ENCODE measurements at regions not wholly inside any gene's neighbourhood (a gene's known extent, or its start where the extent isn't known, plus 50 kb on each side); places are given as distances from the start of the nearest gene placed in this dataset.

- H3K4me3 Mint-ChIP-seq, result peak overlapping the region; percentile 17 to 87 (median 80)
- H3K36me3 ChIP-seq (ENCODE audit: control insufficient read depth in 2 of 3, insufficient read depth in 3 of 3, low read length in 3 of 3), result no peaks in the 10 kb centered on the region
- H3K9me3 ChIP-seq (ENCODE audit: control insufficient read depth in 2 of 3, low read length in 3 of 3), result no peaks in the 10 kb centered on the region
- peaks cover 0 to 9% (median 0%) of the 10 kb centered on the region in 5 donors for H3K36me3 Mint-ChIP-seq
- peak overlapping the region; percentile 41 for H3K4me3 ChIP-seq (ENCODE audit: low read length)
- H3K27ac Mint-ChIP-seq, result peak overlapping the region; percentile 88 to 97 (median 93)
- peaks cover 36 to 55% of the 10 kb centered on the region in 2 donors for H3K4me1 ChIP-seq (ENCODE audit: control insufficient read depth in 2 of 2, insufficient read depth in 2 of 2, low read length in 2 of 2)
- H3K4me1 Mint-ChIP-seq, result peaks cover 58 to 79% (median 71%) of the 10 kb centered on the region in 7 donors
- CTCF ChIA-PET, result interaction anchor here (0.5 to 1.1 kb wide), 2 partner anchors 60 to 360 kb away, joined by 3 read pairs; no protein-coding TSS in a partner anchor
- H3K9me3 Mint-ChIP-seq, result peaks cover 0 to 4% (median 0%) of the 10 kb centered on the region in 11 donors
- DNase-seq (no peak), ATAC-seq (no peak)
- intact Hi-C loops (cut with micrococcal nuclease), result loop anchor here (2.0 to 5.0 kb wide), 5 partner anchors 16 to 190 kb away; no protein-coding TSS in a partner anchor
- no peaks in the 10 kb centered on the region for H3K27me3 Mint-ChIP-seq
- no peaks in the 10 kb centered on the region for H3K27me3 ChIP-seq (ENCODE audit: control insufficient read depth in 2 of 2, insufficient read depth in 2 of 2, low read length in 2 of 2)
- POLR2A ChIA-PET, result interaction anchor here (1.1 to 4.3 kb wide), 4 partner anchors 13 to 361 kb away, joined by 3 to 22 read pairs (median 6); no protein-coding TSS in a partner anchor
- peak overlapping the region; percentile 79 for H3K27ac ChIP-seq (ENCODE audit: low read depth, low read length)
Observed at GRCh38 chr1:234962340-234962989, 166.2 kb downstream of the TOMM20 start.

- Mint-ChIP-seq H3K27ac (peak overlapping the region; percentile 88 to 97 (median 93)), H3K4me3 (peak overlapping the region in 9 of 10 donors; percentile 41 to 84 (median 78)), H3K4me1 (peaks cover 62 to 87% (median 76%) of the 10 kb centered on the region in 7 donors), H3K36me3 (peaks cover 0 to 9% (median 0%) of the 10 kb centered on the region in 5 donors), H3K9me3 (peaks cover 0 to 4% (median 0%) of the 10 kb centered on the region in 11 donors), H3K27me3 (no peaks in the 10 kb centered on the region)
- H3K4me3 ChIP-seq (ENCODE audit: low read length), result no peak overlapping the region
- intact Hi-C loops (cut with micrococcal nuclease), result loop anchor here (2.0 to 5.0 kb wide), 5 partner anchors 17 to 189 kb away; no protein-coding TSS in a partner anchor
- ATAC-seq (no peak), DNase-seq (no peak)
- no peaks in the 10 kb centered on the region for H3K27me3 ChIP-seq (ENCODE audit: control insufficient read depth in 2 of 2, insufficient read depth in 2 of 2, low read length in 2 of 2)
- peaks cover 36 to 55% of the 10 kb centered on the region in 2 donors for H3K4me1 ChIP-seq (ENCODE audit: control insufficient read depth in 2 of 2, insufficient read depth in 2 of 2, low read length in 2 of 2)
- ChIA-PET POLR2A (interaction anchor here (1.1 to 1.6 kb wide), 3 partner anchors 50 to 361 kb away, joined by 3 to 9 read pairs (median 4); no protein-coding TSS in a partner anchor), CTCF (no interaction called here)
- H3K9me3 ChIP-seq (ENCODE audit: control insufficient read depth in 2 of 3, low read length in 3 of 3), result no peaks in the 10 kb centered on the region
- no peaks in the 10 kb centered on the region for H3K36me3 ChIP-seq (ENCODE audit: control insufficient read depth in 2 of 3, insufficient read depth in 3 of 3, low read length in 3 of 3)
- peak overlapping the region; percentile 79 for H3K27ac ChIP-seq (ENCODE audit: low read depth, low read length)
Observed at GRCh38 chr1:234961456-234962339, 166.9 kb downstream of the TOMM20 start.

- no peaks in the 10 kb centered on the region for H3K9me3 ChIP-seq (ENCODE audit: control insufficient read depth in 2 of 3, low read length in 3 of 3)
- intact Hi-C loops (cut with micrococcal nuclease), result loop anchor here (5.0 kb wide), 3 partner anchors 49 to 189 kb away; no protein-coding TSS in a partner anchor
- no peaks in the 10 kb centered on the region for H3K27me3 ChIP-seq (ENCODE audit: control insufficient read depth in 2 of 2, insufficient read depth in 2 of 2, low read length in 2 of 2)
- DNase-seq, result no peak
- no peak for ATAC-seq
- ChIA-PET CTCF (no interaction called here), POLR2A (interaction anchor here (1.6 kb wide), 1 partner anchor 360 kb away, joined by 3 read pairs; no protein-coding TSS in a partner anchor)
- peaks cover 0 to 6% (median 0%) of the 10 kb centered on the region in 5 donors for H3K36me3 Mint-ChIP-seq
- no peaks in the 10 kb centered on the region for H3K27me3 Mint-ChIP-seq
- peaks cover 36 to 55% of the 10 kb centered on the region in 2 donors for H3K4me1 ChIP-seq (ENCODE audit: control insufficient read depth in 2 of 2, insufficient read depth in 2 of 2, low read length in 2 of 2)
- H3K4me3 ChIP-seq (ENCODE audit: low read length), result no peak overlapping the region
- peak overlapping the region; percentile 79 for H3K27ac ChIP-seq (ENCODE audit: low read depth, low read length)
- peaks cover 63 to 83% (median 71%) of the 10 kb centered on the region in 7 donors for H3K4me1 Mint-ChIP-seq
- H3K36me3 ChIP-seq (ENCODE audit: control insufficient read depth in 2 of 3, insufficient read depth in 3 of 3, low read length in 3 of 3), result no peaks in the 10 kb centered on the region
- H3K4me3 Mint-ChIP-seq, result peak overlapping the region in 4 of 10 donors; percentile 2 to 81 (median 32)
- peaks cover 0 to 4% (median 0%) of the 10 kb centered on the region in 11 donors for H3K9me3 Mint-ChIP-seq
- H3K27ac Mint-ChIP-seq, result peak overlapping the region; percentile 65 to 97 (median 93)
Observed at GRCh38 chr1:234960722-234961455, 167.7 kb downstream of the TOMM20 start.

- no peak overlapping the region for H3K27ac ChIP-seq (ENCODE audit: low read depth, low read length)
- peaks cover 60 to 84% (median 73%) of the 10 kb centered on the region in 7 donors for H3K4me1 Mint-ChIP-seq
Observed at GRCh38 chr1:234958706-234959657, 169.7 kb downstream of the TOMM20 start.

GRCh38 chr1:234958066-234958705 is 170.5 kb downstream of the TOMM20 start:
- no peaks in the 10 kb centered on the region for H3K27me3 Mint-ChIP-seq
- Histone ChIP-seq H3K4me1 (ENCODE audit: control insufficient read depth in 2 of 2, insufficient read depth in 2 of 2, low read length in 2 of 2) (peaks cover 28 to 45% of the 10 kb centered on the region in 2 donors), H3K27ac (ENCODE audit: low read depth, low read length) (no peak overlapping the region), H3K27me3 (ENCODE audit: control insufficient read depth in 2 of 2, insufficient read depth in 2 of 2, low read length in 2 of 2) (no peaks in the 10 kb centered on the region), H3K9me3 (ENCODE audit: control insufficient read depth in 2 of 3, low read length in 3 of 3) (no peaks in the 10 kb centered on the region), H3K36me3 (ENCODE audit: control insufficient read depth in 2 of 3, insufficient read depth in 3 of 3, low read length in 3 of 3) (no peaks in the 10 kb centered on the region), H3K4me3 (ENCODE audit: low read length) (no peak overlapping the region)
- peaks cover 0 to 1% (median 0%) of the 10 kb centered on the region in 11 donors for H3K9me3 Mint-ChIP-seq
- POLR2A ChIA-PET, result no interaction called here
- ATAC-seq (no peak), DNase-seq (no peak)
- H3K4me3 Mint-ChIP-seq, result no peak overlapping the region
- intact Hi-C loops (cut with micrococcal nuclease), result no loop called here
- peaks cover 0 to 1% (median 0%) of the 10 kb centered on the region in 5 donors for H3K36me3 Mint-ChIP-seq
- peaks cover 60 to 84% (median 68%) of the 10 kb centered on the region in 7 donors for H3K4me1 Mint-ChIP-seq
- peak overlapping the region in 2 of 9 donors; percentile 27 to 43 for H3K27ac Mint-ChIP-seq
- CTCF ChIA-PET, result no interaction called here

More at GRCh38 chr1:234958706-234959657, 169.7 kb downstream of the TOMM20 start:
- H3K36me3 Mint-ChIP-seq, result peaks cover 0 to 1% (median 0%) of the 10 kb centered on the region in 5 donors
- H3K4me1 ChIP-seq (ENCODE audit: control insufficient read depth in 2 of 2, insufficient read depth in 2 of 2, low read length in 2 of 2), result peaks cover 34 to 52% of the 10 kb centered on the region in 2 donors
- POLR2A ChIA-PET, result interaction anchor here (0.8 kb wide), 1 partner anchor 19 kb away, joined by 3 read pairs; no protein-coding TSS in a partner anchor
- DNase-seq (no peak), ATAC-seq (no peak)
- H3K4me3 ChIP-seq (ENCODE audit: low read length), result no peak overlapping the region
- H3K9me3 ChIP-seq (ENCODE audit: control insufficient read depth in 2 of 3, low read length in 3 of 3), result no peaks in the 10 kb centered on the region
- H3K27me3 Mint-ChIP-seq, result no peaks in the 10 kb centered on the region
- no peaks in the 10 kb centered on the region for H3K36me3 ChIP-seq (ENCODE audit: control insufficient read depth in 2 of 3, insufficient read depth in 3 of 3, low read length in 3 of 3)
- CTCF ChIA-PET, result no interaction called here
- H3K9me3 Mint-ChIP-seq, result peaks cover 0 to 4% (median 0%) of the 10 kb centered on the region in 11 donors
- intact Hi-C loops (cut with micrococcal nuclease), result no loop called here
- no peaks in the 10 kb centered on the region for H3K27me3 ChIP-seq (ENCODE audit: control insufficient read depth in 2 of 2, insufficient read depth in 2 of 2, low read length in 2 of 2)
- H3K27ac Mint-ChIP-seq, result peak overlapping the region in 8 of 9 donors; percentile 14 to 92 (median 70)
- H3K4me3 Mint-ChIP-seq, result peak overlapping the region in 3 of 10 donors; percentile 8 to 33 (median 21)
